ENCODE measurements at regions not wholly inside any gene's neighbourhood (a gene's known extent, or its start where the extent isn't known, plus 50 kb on each side); places are given as distances from the start of the nearest gene placed in this dataset.

GRCh38 chr7:110129159-110129558 is 961.8 kb upstream of the LRRN3 start:
- DNase-seq (ENCODE audit: low read depth in 2 of 2) = no peak

GRCh38 chr7:110130669-110131068 is 960.3 kb upstream of the LRRN3 start:
- DNase-seq (ENCODE audit: low read depth in 2 of 2) = no peak

- no peak for DNase-seq (ENCODE audit: low read depth in 2 of 2)
Observed at GRCh38 chr7:110131344-110131743, 959.6 kb upstream of the LRRN3 start.

- no peak for DNase-seq (ENCODE audit: low read depth in 2 of 2)
Observed at GRCh38 chr7:110139056-110139455, 951.9 kb upstream of the LRRN3 start.

GRCh38 chr7:110142939-110143526 is 947.9 kb upstream of the LRRN3 start:
- DNase-seq (ENCODE audit: low read depth in 2 of 2) = no peak

GRCh38 chr7:110144599-110144998 is 946.3 kb upstream of the LRRN3 start:
- DNase-seq (ENCODE audit: low read depth in 2 of 2) = no peak

GRCh38 chr7:110148054-110148453 is 942.9 kb upstream of the LRRN3 start:
- no peak for DNase-seq (ENCODE audit: low read depth in 2 of 2)

- no peak for DNase-seq (ENCODE audit: low read depth in 2 of 2)
Observed at GRCh38 chr7:110153222-110153621, 937.7 kb upstream of the LRRN3 start.

GRCh38 chr7:110156511-110156910 is 934.4 kb upstream of the LRRN3 start:
- no peak for DNase-seq (ENCODE audit: low read depth in 2 of 2)

GRCh38 chr7:110157631-110158362 is 933.1 kb upstream of the LRRN3 start:
- DNase-seq (ENCODE audit: low read depth in 2 of 2) = no peak

GRCh38 chr7:110168010-110168409 is 922.9 kb upstream of the LRRN3 start:
- no peak for DNase-seq (ENCODE audit: low read depth in 2 of 2)

GRCh38 chr7:110170841-110171240 is 920.1 kb upstream of the LRRN3 start:
- no peak for DNase-seq (ENCODE audit: low read depth in 2 of 2)

- DNase-seq (ENCODE audit: low read depth in 2 of 2) = no peak
Observed at GRCh38 chr7:110177463-110177862, 913.5 kb upstream of the LRRN3 start.

- no peak for DNase-seq (ENCODE audit: low read depth in 2 of 2)
Observed at GRCh38 chr7:110179037-110179436, 911.9 kb upstream of the LRRN3 start.

GRCh38 chr7:110181768-110182167 is 909.2 kb upstream of the LRRN3 start:
- DNase-seq (ENCODE audit: low read depth in 2 of 2) = no peak

GRCh38 chr7:110186334-110186733 is 904.6 kb upstream of the LRRN3 start:
- DNase-seq (ENCODE audit: low read depth in 2 of 2) = no peak

- no peak for DNase-seq (ENCODE audit: low read depth in 2 of 2)
Observed at GRCh38 chr7:110187877-110188554, 902.9 kb upstream of the LRRN3 start.

GRCh38 chr7:110204527-110204926 is 886.4 kb upstream of the LRRN3 start:
- DNase-seq (ENCODE audit: low read depth in 2 of 2) = no peak

- no peak for DNase-seq (ENCODE audit: low read depth in 2 of 2)
Observed at GRCh38 chr7:110205899-110206298, 885.0 kb upstream of the LRRN3 start.

- DNase-seq (ENCODE audit: low read depth in 2 of 2) = no peak
Observed at GRCh38 chr7:110209884-110210283, 881.0 kb upstream of the LRRN3 start.

GRCh38 chr7:110210941-110211608 is 879.9 kb upstream of the LRRN3 start:
- no peak for DNase-seq (ENCODE audit: low read depth in 2 of 2)

- DNase-seq (ENCODE audit: low read depth in 2 of 2) = no peak
Observed at GRCh38 chr7:110224643-110225042, 866.3 kb upstream of the LRRN3 start.

- no peak for DNase-seq (ENCODE audit: low read depth in 2 of 2)
Observed at GRCh38 chr7:110246118-110246517, 844.8 kb upstream of the LRRN3 start.
